ENCODE measurements at regions not wholly inside any gene's neighbourhood (a gene's known extent, or its start where the extent isn't known, plus 50 kb on each side); places are given as distances from the start of the nearest gene placed in this dataset.

DNA sequence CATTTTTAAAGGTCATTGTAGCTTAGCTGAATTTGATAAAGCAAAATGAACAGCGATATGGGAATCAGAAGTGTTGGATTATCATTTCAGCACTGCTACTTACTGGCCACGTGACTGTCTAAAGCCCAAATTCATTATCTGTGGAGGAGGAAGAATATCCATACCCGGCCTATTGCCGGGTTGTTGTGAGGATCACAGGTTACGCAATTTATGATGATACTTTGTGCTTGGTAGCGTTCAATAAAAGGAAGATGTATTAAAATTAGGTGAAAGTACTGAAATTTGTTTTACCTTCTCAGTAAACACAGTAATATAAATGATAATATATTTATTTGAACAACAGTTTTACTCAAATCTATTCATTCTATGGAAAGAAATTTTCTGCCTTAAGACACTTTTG lies 1540.2 kb downstream of the ADGRL3 start:
- no peaks in the 10 kb centered on the region for H3K27me3 ChIP-seq (ENCODE audit: insufficient read depth)
- H3K79me2 ChIP-seq (replicated peaks; ENCODE audit: insufficient read depth): no peaks in the 10 kb centered on the region
- no peak overlapping the region for H3K4me3 Mint-ChIP-seq
- no peaks in the 10 kb centered on the region for H3F3A ChIP-seq (replicated peaks; ENCODE audit: low read depth)
- H4K20me1 ChIP-seq (replicated peaks; ENCODE audit: insufficient read depth): no peaks in the 10 kb centered on the region
- no peaks in the 10 kb centered on the region for H3K9me2 ChIP-seq (ENCODE audit: insufficient read depth)
- no peaks in the 10 kb centered on the region; the same call in 2 of the 3 replicates for H3K9me3 Mint-ChIP-seq
- no peak for ATAC-seq
- TF ChIP-seq ZNF114 (CRISPR knock-in tag; IDR thresholded peaks at IDR 0.05) (no peak), EZH2phosphoT487 (IDR thresholded peaks at IDR 0.05; ENCODE audit: unreplicated experiment) (no peak), CREB1 (CRISPR knock-in tag; IDR thresholded peaks at IDR 0.05; ENCODE audit: low read depth) (no peak), NANOG (IDR thresholded peaks at IDR 0.05; ENCODE audit: borderline replicate concordance) (no peak), ETS1 (IDR thresholded peaks at IDR 0.05) (no peak), STAT1 (IDR thresholded peaks at IDR 0.05; ENCODE audit: unreplicated experiment) (no peak), POLR2AphosphoS5 (IDR thresholded peaks at IDR 0.05; ENCODE audit: low read depth) (no peak), ZNF331 (CRISPR knock-in tag; IDR thresholded peaks at IDR 0.05; ENCODE audit: low read depth) (no peak), JUNB (IDR thresholded peaks at IDR 0.05; ENCODE audit: unreplicated experiment) (no peak), EZH2 (IDR thresholded peaks at IDR 0.05; ENCODE audit: low read depth, unreplicated experiment) (no peak)
- TF ChIP-seq, protein P1, sequence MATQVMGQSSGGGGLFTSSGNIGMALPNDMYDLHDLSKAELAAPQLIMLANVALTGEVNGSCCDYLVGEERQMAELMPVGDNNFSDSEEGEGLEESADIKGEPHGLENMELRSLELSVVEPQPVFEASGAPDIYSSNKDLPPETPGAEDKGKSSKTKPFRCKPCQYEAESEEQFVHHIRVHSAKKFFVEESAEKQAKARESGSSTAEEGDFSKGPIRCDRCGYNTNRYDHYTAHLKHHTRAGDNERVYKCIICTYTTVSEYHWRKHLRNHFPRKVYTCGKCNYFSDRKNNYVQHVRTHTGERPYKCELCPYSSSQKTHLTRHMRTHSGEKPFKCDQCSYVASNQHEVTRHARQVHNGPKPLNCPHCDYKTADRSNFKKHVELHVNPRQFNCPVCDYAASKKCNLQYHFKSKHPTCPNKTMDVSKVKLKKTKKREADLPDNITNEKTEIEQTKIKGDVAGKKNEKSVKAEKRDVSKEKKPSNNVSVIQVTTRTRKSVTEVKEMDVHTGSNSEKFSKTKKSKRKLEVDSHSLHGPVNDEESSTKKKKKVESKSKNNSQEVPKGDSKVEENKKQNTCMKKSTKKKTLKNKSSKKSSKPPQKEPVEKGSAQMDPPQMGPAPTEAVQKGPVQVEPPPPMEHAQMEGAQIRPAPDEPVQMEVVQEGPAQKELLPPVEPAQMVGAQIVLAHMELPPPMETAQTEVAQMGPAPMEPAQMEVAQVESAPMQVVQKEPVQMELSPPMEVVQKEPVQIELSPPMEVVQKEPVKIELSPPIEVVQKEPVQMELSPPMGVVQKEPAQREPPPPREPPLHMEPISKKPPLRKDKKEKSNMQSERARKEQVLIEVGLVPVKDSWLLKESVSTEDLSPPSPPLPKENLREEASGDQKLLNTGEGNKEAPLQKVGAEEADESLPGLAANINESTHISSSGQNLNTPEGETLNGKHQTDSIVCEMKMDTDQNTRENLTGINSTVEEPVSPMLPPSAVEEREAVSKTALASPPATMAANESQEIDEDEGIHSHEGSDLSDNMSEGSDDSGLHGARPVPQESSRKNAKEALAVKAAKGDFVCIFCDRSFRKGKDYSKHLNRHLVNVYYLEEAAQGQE (IDR thresholded peaks at IDR 0.05; ENCODE audit: unreplicated experiment): no peak
- TF ChIP-seq, protein P2, sequence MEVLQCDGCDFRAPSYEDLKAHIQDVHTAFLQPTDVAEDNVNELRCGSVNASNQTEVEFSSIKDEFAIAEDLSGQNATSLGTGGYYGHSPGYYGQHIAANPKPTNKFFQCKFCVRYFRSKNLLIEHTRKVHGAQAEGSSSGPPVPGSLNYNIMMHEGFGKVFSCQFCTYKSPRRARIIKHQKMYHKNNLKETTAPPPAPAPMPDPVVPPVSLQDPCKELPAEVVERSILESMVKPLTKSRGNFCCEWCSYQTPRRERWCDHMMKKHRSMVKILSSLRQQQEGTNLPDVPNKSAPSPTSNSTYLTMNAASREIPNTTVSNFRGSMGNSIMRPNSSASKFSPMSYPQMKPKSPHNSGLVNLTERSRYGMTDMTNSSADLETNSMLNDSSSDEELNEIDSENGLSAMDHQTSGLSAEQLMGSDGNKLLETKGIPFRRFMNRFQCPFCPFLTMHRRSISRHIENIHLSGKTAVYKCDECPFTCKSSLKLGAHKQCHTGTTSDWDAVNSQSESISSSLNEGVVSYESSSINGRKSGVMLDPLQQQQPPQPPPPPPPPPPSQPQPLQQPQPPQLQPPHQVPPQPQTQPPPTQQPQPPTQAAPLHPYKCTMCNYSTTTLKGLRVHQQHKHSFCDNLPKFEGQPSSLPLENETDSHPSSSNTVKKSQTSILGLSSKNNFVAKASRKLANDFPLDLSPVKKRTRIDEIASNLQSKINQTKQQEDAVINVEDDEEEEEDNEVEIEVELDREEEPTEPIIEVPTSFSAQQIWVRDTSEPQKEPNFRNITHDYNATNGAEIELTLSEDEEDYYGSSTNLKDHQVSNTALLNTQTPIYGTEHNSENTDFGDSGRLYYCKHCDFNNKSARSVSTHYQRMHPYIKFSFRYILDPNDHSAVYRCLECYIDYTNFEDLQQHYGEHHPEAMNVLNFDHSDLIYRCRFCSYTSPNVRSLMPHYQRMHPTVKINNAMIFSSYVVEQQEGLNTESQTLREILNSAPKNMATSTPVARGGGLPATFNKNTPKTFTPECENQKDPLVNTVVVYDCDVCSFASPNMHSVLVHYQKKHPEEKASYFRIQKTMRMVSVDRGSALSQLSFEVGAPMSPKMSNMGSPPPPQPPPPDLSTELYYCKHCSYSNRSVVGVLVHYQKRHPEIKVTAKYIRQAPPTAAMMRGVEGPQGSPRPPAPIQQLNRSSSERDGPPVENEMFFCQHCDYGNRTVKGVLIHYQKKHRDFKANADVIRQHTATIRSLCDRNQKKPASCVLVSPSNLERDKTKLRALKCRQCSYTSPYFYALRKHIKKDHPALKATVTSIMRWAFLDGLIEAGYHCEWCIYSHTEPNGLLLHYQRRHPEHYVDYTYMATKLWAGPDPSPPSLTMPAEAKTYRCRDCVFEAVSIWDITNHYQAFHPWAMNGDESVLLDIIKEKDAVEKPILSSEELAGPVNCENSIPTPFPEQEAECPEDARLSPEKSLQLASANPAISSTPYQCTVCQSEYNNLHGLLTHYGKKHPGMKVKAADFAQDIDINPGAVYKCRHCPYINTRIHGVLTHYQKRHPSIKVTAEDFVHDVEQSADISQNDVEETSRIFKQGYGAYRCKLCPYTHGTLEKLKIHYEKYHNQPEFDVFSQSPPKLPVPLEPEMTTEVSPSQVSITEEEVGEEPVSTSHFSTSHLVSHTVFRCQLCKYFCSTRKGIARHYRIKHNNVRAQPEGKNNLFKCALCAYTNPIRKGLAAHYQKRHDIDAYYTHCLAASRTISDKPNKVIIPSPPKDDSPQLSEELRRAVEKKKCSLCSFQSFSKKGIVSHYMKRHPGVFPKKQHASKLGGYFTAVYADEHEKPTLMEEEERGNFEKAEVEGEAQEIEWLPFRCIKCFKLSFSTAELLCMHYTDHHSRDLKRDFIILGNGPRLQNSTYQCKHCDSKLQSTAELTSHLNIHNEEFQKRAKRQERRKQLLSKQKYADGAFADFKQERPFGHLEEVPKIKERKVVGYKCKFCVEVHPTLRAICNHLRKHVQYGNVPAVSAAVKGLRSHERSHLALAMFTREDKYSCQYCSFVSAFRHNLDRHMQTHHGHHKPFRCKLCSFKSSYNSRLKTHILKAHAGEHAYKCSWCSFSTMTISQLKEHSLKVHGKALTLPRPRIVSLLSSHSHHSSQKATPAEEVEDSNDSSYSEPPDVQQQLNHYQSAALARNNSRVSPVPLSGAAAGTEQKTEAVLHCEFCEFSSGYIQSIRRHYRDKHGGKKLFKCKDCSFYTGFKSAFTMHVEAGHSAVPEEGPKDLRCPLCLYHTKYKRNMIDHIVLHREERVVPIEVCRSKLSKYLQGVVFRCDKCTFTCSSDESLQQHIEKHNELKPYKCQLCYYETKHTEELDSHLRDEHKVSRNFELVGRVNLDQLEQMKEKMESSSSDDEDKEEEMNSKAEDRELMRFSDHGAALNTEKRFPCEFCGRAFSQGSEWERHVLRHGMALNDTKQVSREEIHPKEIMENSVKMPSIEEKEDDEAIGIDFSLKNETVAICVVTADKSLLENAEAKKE (CRISPR knock-in tag; IDR thresholded peaks at IDR 0.05): no peak
- TF ChIP-seq, protein P3, sequence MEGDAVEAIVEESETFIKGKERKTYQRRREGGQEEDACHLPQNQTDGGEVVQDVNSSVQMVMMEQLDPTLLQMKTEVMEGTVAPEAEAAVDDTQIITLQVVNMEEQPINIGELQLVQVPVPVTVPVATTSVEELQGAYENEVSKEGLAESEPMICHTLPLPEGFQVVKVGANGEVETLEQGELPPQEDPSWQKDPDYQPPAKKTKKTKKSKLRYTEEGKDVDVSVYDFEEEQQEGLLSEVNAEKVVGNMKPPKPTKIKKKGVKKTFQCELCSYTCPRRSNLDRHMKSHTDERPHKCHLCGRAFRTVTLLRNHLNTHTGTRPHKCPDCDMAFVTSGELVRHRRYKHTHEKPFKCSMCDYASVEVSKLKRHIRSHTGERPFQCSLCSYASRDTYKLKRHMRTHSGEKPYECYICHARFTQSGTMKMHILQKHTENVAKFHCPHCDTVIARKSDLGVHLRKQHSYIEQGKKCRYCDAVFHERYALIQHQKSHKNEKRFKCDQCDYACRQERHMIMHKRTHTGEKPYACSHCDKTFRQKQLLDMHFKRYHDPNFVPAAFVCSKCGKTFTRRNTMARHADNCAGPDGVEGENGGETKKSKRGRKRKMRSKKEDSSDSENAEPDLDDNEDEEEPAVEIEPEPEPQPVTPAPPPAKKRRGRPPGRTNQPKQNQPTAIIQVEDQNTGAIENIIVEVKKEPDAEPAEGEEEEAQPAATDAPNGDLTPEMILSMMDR (conservative IDR thresholded peaks at IDR 0.05; ENCODE audit: low read depth in 2 of 2): no peak
- no peak for DNase-seq (ENCODE audit: low spot score)
- H3K27me3 Mint-ChIP-seq (ENCODE audit: insufficient read depth, low read depth, poor library complexity): peaks cover 2% of the 10 kb centered on the region
- H3K4me1 Mint-ChIP-seq: no peaks in the 10 kb centered on the region
- H3K36me3 Mint-ChIP-seq (ENCODE audit: low read depth): no peaks in the 10 kb centered on the region
- no peaks in the 10 kb centered on the region for H3K4me1 ChIP-seq (ENCODE audit: insufficient read depth)
- H3K4me2 ChIP-seq: no peak overlapping the region
- H3K4me3 ChIP-seq: no peak overlapping the region
- H3K36me3 ChIP-seq (ENCODE audit: insufficient read depth): no peaks in the 10 kb centered on the region
- no peak overlapping the region for H3K27ac Mint-ChIP-seq
- no peak overlapping the region for H3K27ac ChIP-seq (ENCODE audit: low read depth)
- no peak overlapping the region for H2AFZ ChIP-seq
